DND-41 (cell line): ENCODE measurements at regions not wholly inside any gene's neighbourhood (a gene's known extent, or its start where the extent isn't known, plus 50 kb on each side); places are given as distances from the start of the nearest gene placed in this dataset.

ENCODE experiments used
- ATAC-seq: fragments of 200-7000 bp; cut with Tn5 transposase; 3 replicates; pipeline ENCODE4 v1.9.1; 2021; ENCODE audit warnings: low read depth; ENCODE audit not compliant: insufficient read depth
- DNase-seq: peaks from one replicate; pipeline ENCODE4 v3.0.0-alpha.2; 2020
- H2AFZ ChIP-seq: 2 replicates; pipeline ENCODE4 v1.6.0; 2012; ENCODE audit warnings: low read depth, low read length
- H3K27ac ChIP-seq: 2 replicates; pipeline ENCODE4 v1.5.1; 2012; ENCODE audit warnings: low read length, inconsistent platforms
- H3K27me3 ChIP-seq: fragments of 200-600 bp; sonication (generic); 2 replicates; pipeline ENCODE4 v1.6.0; 2012; ENCODE audit warnings: low read length, mild to moderate bottlenecking, inconsistent platforms; ENCODE audit not compliant: insufficient read depth, poor library complexity
- H3K36me3 ChIP-seq: 2 replicates; pipeline ENCODE4 v1.5.1; 2012; ENCODE audit warnings: low read length, inconsistent platforms; ENCODE audit not compliant: insufficient read depth
- H3K4me1 ChIP-seq: 2 replicates; pipeline ENCODE4 v1.5.1; 2012; ENCODE audit warnings: mild to moderate bottlenecking, low read length; ENCODE audit not compliant: insufficient read depth
- H3K4me2 ChIP-seq: 2 replicates; pipeline ENCODE4 v1.6.0; 2012; ENCODE audit warnings: mild to moderate bottlenecking, moderate library complexity, low read length, inconsistent platforms; ENCODE audit not compliant: insufficient read depth
- H3K4me3 ChIP-seq, 2 experiments: fragments of 200-600 bp in 1 of 2; shearing (Covaris generic) in 1 of 2; 2 replicates each; pipeline ENCODE4 v1.5.1; 2012 to 2016; ENCODE audit warnings: inconsistent platforms in 2 of 2, low read length in 2 of 2, mild to moderate bottlenecking in 2 of 2, low read depth in 1 of 2, moderate library complexity in 1 of 2
- H3K79me2 ChIP-seq: 2 replicates; pipeline ENCODE4 v1.6.0; 2012; ENCODE audit warnings: low read length, inconsistent platforms; ENCODE audit not compliant: insufficient read depth
- H3K9ac ChIP-seq: 2 replicates; pipeline ENCODE4 v1.6.0; 2012; ENCODE audit warnings: low read depth, mild to moderate bottlenecking, inconsistent platforms, low read length, moderate library complexity
- H3K9me3 ChIP-seq: 2 replicates; pipeline ENCODE4 v1.5.1; 2012; ENCODE audit warnings: low read length, moderate library complexity, mild to moderate bottlenecking, inconsistent platforms; ENCODE audit not compliant: insufficient read depth, severe bottlenecking
- H4K20me1 ChIP-seq: 2 replicates; pipeline ENCODE4 v1.6.0; 2012; ENCODE audit warnings: low read length; ENCODE audit not compliant: insufficient read depth
- CTCF ChIP-seq: IDR thresholded peaks from 2 replicates; pipeline ENCODE4 v1.5.1; 2012; ENCODE audit warnings: borderline replicate concordance, low read length, moderate library complexity, mild to moderate bottlenecking; ENCODE audit not compliant: poor library complexity, severe bottlenecking; ENCODE audit errors: extremely low read depth
- EZH2 ChIP-seq: IDR thresholded peaks from 3 replicates; pipeline ENCODE4 v1.6.1; 2012; ENCODE audit warnings: borderline replicate concordance, low read depth, mild to moderate bottlenecking, moderate library complexity, low read length, inconsistent platforms; ENCODE audit not compliant: severe bottlenecking

- Histone ChIP-seq H3K9me3 (no peaks in the 10 kb centered on the region), H3K27me3 (no peaks in the 10 kb centered on the region), H3K27ac (no peak overlapping the region), H3K79me2 (no peaks in the 10 kb centered on the region), H3K4me1 (no peaks in the 10 kb centered on the region), H3K4me3 (no peak overlapping the region), H4K20me1 (no peaks in the 10 kb centered on the region), H2AFZ (no peak overlapping the region), H3K9ac (no peak overlapping the region), H3K4me2 (no peak overlapping the region), H3K36me3 (no peaks in the 10 kb centered on the region)
- ATAC-seq: no peak
- no peak for DNase-seq
- TF ChIP-seq EZH2 (no peak), CTCF (no peak)
These were observed 275.8 kb upstream of the GPC6 start for GRCh38 chr13:92950771-92951170.

GRCh38 chr13:92951273-92951890 lies 275.2 kb upstream of the GPC6 start:
- no peak overlapping the region for H3K4me3 ChIP-seq
- H3K79me2 ChIP-seq: no peaks in the 10 kb centered on the region
- TF ChIP-seq CTCF (no peak), EZH2 (no peak)
- no peaks in the 10 kb centered on the region for H3K9me3 ChIP-seq
- H4K20me1 ChIP-seq: no peaks in the 10 kb centered on the region
- DNase-seq: no peak
- H3K27ac ChIP-seq: no peak overlapping the region
- H2AFZ ChIP-seq: no peak overlapping the region
- H3K4me1 ChIP-seq: no peaks in the 10 kb centered on the region
- H3K9ac ChIP-seq: no peak overlapping the region
- H3K4me2 ChIP-seq: no peak overlapping the region
- no peak for ATAC-seq
- H3K27me3 ChIP-seq: no peaks in the 10 kb centered on the region
- H3K36me3 ChIP-seq: no peaks in the 10 kb centered on the region

- Histone ChIP-seq H3K27ac (no peak overlapping the region), H3K4me3 (no peak overlapping the region), H3K79me2 (no peaks in the 10 kb centered on the region), H2AFZ (no peak overlapping the region), H3K36me3 (no peaks in the 10 kb centered on the region), H3K27me3 (no peaks in the 10 kb centered on the region), H3K4me2 (no peak overlapping the region), H3K9me3 (no peaks in the 10 kb centered on the region), H3K9ac (no peak overlapping the region), H4K20me1 (no peaks in the 10 kb centered on the region), H3K4me1 (no peaks in the 10 kb centered on the region)
- TF ChIP-seq CTCF: no peak
- no peak for TF ChIP-seq EZH2
- ATAC-seq (no peak), DNase-seq (no peak)
These were observed 274.4 kb upstream of the GPC6 start for GRCh38 chr13:92952161-92952560.
